Left ventricle myocardium inferior (tissue), 1 donor: ENCODE measurements at regions not wholly inside any gene's neighbourhood (a gene's known extent, or its start where the extent isn't known, plus 50 kb on each side); places are given as distances from the start of the nearest gene placed in this dataset.

Experiments used
- DNase-seq: peaks from one replicate; pipeline ENCODE4 v3.0.0-alpha.2; 2020
- H3K27ac ChIP-seq: fragments of 200-600 bp; replicated peaks from 2 replicates; pipeline ENCODE4 v1.8.0; 2021
- H3K27me3 ChIP-seq: fragments of 200-600 bp; 2 replicates; pipeline ENCODE4 v1.8.0; 2021; ENCODE audit warnings: low read depth
- H3K36me3 ChIP-seq: fragments of 200-600 bp; 2 replicates; pipeline ENCODE4 v1.8.0; 2021
- H3K4me1 ChIP-seq: fragments of 200-600 bp; 2 replicates; pipeline ENCODE4 v1.8.0; 2021
- H3K4me3 ChIP-seq: fragments of 200-600 bp; 2 replicates; pipeline ENCODE4 v1.8.0; 2021; ENCODE audit warnings: mild to moderate bottlenecking, moderate library complexity
- H3K9me3 ChIP-seq: fragments of 200-600 bp; replicated peaks from 2 replicates; pipeline ENCODE4 v1.8.0; 2021
- intact Hi-C: fragments of 100-400 bp; cut with micrococcal nuclease; formaldehyde crosslinking; loops from one replicate; pipeline ENCODE4 v1.11.0; 2022
- TF ChIP-seq, protein P1 (sequence below): fragments of 200-600 bp; IDR thresholded peaks from 2 replicates; pipeline ENCODE4 v1.8.0; 2021; ENCODE audit warnings: antibody characterized with exemption, mild to moderate bottlenecking, borderline replicate concordance
- donor health status: DM: no; HTN: yes; CAD: no; lungs with severe emphysema.

GRCh38 chr13:29975283-29975682 is 124.9 kb upstream of the UBL3 start:
- TF ChIP-seq, protein P1, sequence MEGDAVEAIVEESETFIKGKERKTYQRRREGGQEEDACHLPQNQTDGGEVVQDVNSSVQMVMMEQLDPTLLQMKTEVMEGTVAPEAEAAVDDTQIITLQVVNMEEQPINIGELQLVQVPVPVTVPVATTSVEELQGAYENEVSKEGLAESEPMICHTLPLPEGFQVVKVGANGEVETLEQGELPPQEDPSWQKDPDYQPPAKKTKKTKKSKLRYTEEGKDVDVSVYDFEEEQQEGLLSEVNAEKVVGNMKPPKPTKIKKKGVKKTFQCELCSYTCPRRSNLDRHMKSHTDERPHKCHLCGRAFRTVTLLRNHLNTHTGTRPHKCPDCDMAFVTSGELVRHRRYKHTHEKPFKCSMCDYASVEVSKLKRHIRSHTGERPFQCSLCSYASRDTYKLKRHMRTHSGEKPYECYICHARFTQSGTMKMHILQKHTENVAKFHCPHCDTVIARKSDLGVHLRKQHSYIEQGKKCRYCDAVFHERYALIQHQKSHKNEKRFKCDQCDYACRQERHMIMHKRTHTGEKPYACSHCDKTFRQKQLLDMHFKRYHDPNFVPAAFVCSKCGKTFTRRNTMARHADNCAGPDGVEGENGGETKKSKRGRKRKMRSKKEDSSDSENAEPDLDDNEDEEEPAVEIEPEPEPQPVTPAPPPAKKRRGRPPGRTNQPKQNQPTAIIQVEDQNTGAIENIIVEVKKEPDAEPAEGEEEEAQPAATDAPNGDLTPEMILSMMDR: no peak
- no peak for DNase-seq
- no peak overlapping the region for H3K27ac ChIP-seq
- H3K4me1 ChIP-seq: no peaks in the 10 kb centered on the region
- H3K9me3 ChIP-seq: no peaks in the 10 kb centered on the region
- intact Hi-C loops: no loop called here
- no peaks in the 10 kb centered on the region for H3K36me3 ChIP-seq
- H3K27me3 ChIP-seq: no peaks in the 10 kb centered on the region
- H3K4me3 ChIP-seq: no peak overlapping the region

- intact Hi-C loops: no loop called here
- H3K9me3 ChIP-seq: peaks cover 19% of the 10 kb centered on the region
- H3K36me3 ChIP-seq: no peaks in the 10 kb centered on the region
- no peaks in the 10 kb centered on the region for H3K4me1 ChIP-seq
- no peaks in the 10 kb centered on the region for H3K27me3 ChIP-seq
- H3K4me3 ChIP-seq: no peak overlapping the region
- no peak overlapping the region for H3K27ac ChIP-seq
- no peak for DNase-seq
- TF ChIP-seq, protein P1: no peak
Observed at GRCh38 chr13:29969286-29969685, 118.9 kb upstream of the UBL3 start.

DNA sequence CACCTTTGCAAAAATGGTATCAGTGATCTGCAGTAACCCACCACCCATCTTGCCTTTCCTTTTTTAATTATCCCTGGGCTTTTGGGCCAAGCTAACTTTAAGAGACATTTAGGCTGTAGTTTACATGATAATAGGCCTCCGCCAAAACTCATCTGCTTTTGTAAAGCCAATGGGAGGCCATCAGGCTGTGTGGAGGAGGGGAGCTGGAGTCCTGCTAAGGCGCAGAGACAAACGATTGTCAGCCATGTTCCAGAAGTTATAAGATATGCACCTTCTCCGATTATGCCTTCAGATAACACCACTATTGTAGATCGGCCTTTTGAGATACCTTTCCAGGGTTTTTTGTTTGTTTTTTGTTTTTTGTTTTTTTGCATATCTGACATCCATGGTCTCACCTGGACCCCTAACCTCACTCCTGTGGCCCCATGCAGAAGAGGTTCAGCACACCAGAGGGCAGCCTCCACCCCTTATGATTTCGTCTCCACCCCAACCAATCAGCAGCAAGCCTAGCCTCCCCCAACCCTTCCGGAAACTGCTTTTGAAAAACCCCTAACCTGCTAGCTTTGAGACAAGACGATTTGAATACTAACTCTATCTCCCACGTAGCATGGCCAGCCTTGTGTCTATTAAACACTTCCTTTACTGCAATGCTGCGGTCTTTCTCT is 113.9 kb upstream of the UBL3 start:
- H3K27me3 ChIP-seq: peaks cover 12% of the 10 kb centered on the region
- H3K27ac ChIP-seq: no peak overlapping the region
- H3K36me3 ChIP-seq: no peaks in the 10 kb centered on the region
- H3K9me3 ChIP-seq: peaks cover 19% of the 10 kb centered on the region
- H3K4me3 ChIP-seq: no peak overlapping the region
- DNase-seq: no peak
- H3K4me1 ChIP-seq: no peaks in the 10 kb centered on the region
- intact Hi-C loops: no loop called here
- TF ChIP-seq, protein P1: no peak

- H3K9me3 ChIP-seq: peaks cover 15% of the 10 kb centered on the region
- intact Hi-C loops: no loop called here
Observed at GRCh38 chr13:29963089-29963488, 112.7 kb upstream of the UBL3 start.

DNA sequence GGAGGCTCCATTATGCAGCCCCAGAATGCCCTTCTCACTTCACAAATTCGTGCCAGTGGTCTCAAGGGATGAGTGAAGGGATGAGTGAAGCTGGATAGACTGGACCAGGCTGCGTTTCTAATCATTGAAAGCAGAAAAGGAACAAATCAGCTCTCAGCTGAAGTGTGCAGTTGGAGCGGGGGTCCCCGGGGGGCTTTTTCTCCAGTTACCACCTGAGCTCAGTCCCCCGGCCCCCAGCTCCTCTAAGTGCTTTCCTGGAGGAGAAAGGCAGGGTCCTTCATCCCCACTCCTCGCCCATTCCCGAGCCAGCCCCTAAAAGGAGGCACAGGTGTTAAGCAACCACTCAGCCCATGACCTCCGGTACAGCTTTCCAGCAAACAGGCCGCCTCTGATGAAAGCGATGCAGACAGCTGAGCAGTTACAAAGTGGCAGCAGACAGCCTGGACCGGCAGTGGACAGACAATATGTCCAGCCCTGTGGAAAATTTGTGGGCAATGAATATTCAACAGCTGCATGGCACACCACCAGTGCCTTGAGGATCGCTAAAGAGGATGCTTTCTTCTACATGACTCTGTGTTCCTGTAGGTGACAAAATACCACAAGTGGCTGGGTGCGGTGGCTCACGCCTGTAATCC is 110.7 kb upstream of the UBL3 start:
- Histone ChIP-seq H3K27ac (no peak overlapping the region), H3K27me3 (peaks cover 39% of the 10 kb centered on the region), H3K4me3 (no peak overlapping the region), H3K9me3 (no peaks in the 10 kb centered on the region), H3K4me1 (no peaks in the 10 kb centered on the region), H3K36me3 (no peaks in the 10 kb centered on the region)
- intact Hi-C loops: no loop called here
- DNase-seq: no peak
- TF ChIP-seq, protein P1: no peak

More at GRCh38 chr13:29963089-29963488, 112.7 kb upstream of the UBL3 start:
- Histone ChIP-seq H3K36me3 (no peaks in the 10 kb centered on the region), H3K27ac (no peak overlapping the region), H3K27me3 (peaks cover 20% of the 10 kb centered on the region), H3K4me3 (no peak overlapping the region), H3K4me1 (no peaks in the 10 kb centered on the region)
- TF ChIP-seq, protein P1: no peak
- no peak for DNase-seq
